Gastroesophageal sphincter (tissue), 3 donors: ENCODE measurements at regions not wholly inside any gene's neighbourhood (a gene's known extent, or its start where the extent isn't known, plus 50 kb on each side); places are given as distances from the start of the nearest gene placed in this dataset.

Experiments
- EP300 ChIP-seq: sonication (generic); formaldehyde crosslinking; IDR thresholded peaks from one replicate; pipeline ENCODE4 v1.6.1; 2017; ENCODE audit warnings: antibody characterized with exemption, mild to moderate bottlenecking
- POLR2A ChIP-seq, 2 donors: fragments of 450-650 bp; IDR thresholded peaks; one replicate each; pipeline ENCODE4 v1.6.1; 2017; ENCODE audit warnings: antibody characterized with exemption in 2 of 2, mild to moderate bottlenecking in 2 of 2, moderate library complexity in 1 of 2
- POLR2AphosphoS5 ChIP-seq: sonication (generic); formaldehyde crosslinking; IDR thresholded peaks from one replicate; pipeline ENCODE4 v1.6.1; 2017; ENCODE audit warnings: antibody characterized with exemption
- TF ChIP-seq, protein P1 (sequence below), 4 experiments: fragments of 200-600 bp in 2 of 4; fragments of 450-650 bp in 2 of 4; sonication (generic) in 1 of 4; IDR thresholded peaks; one replicate each; pipeline ENCODE4 v1.5.1; 2017 to 2019; ENCODE audit warnings: antibody characterized with exemption in 4 of 4, mild to moderate bottlenecking in 2 of 4, moderate library complexity in 2 of 4

GRCh38 chr19:28075229-28075628, 1137.7 kb downstream of the UQCRFS1 start:
- TF ChIP-seq, protein P1, sequence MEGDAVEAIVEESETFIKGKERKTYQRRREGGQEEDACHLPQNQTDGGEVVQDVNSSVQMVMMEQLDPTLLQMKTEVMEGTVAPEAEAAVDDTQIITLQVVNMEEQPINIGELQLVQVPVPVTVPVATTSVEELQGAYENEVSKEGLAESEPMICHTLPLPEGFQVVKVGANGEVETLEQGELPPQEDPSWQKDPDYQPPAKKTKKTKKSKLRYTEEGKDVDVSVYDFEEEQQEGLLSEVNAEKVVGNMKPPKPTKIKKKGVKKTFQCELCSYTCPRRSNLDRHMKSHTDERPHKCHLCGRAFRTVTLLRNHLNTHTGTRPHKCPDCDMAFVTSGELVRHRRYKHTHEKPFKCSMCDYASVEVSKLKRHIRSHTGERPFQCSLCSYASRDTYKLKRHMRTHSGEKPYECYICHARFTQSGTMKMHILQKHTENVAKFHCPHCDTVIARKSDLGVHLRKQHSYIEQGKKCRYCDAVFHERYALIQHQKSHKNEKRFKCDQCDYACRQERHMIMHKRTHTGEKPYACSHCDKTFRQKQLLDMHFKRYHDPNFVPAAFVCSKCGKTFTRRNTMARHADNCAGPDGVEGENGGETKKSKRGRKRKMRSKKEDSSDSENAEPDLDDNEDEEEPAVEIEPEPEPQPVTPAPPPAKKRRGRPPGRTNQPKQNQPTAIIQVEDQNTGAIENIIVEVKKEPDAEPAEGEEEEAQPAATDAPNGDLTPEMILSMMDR (IDR thresholded peaks at IDR 0.05), result no peak
- TF ChIP-seq EP300 (no peak), POLR2A (IDR thresholded peaks at IDR 0.05) (no peak), POLR2AphosphoS5 (no peak)
